Trophoblast cell (in vitro differentiated cells and primary cell): ENCODE measurements at regions not wholly inside any gene's neighbourhood (a gene's known extent, or its start where the extent isn't known, plus 50 kb on each side); places are given as distances from the start of the nearest gene placed in this dataset.

Experiments
- DNase-seq, 2 donors: peaks; one replicate each; pipeline ENCODE4 v3.0.0-alpha.2; 2016
- H2AFZ ChIP-seq: 2 replicates; pipeline ENCODE4 v1.6.1; 2013; ENCODE audit warnings: low read length, moderate library complexity, mild to moderate bottlenecking; ENCODE audit not compliant: insufficient read depth, poor library complexity
- H2AK5ac ChIP-seq: 2 replicates; pipeline ENCODE4 v1.6.1; 2013; ENCODE audit warnings: mild to moderate bottlenecking, low read length
- H2BK120ac ChIP-seq: 2 replicates; pipeline ENCODE4 v1.6.1; 2013; ENCODE audit warnings: low read length, mild to moderate bottlenecking, moderate library complexity; ENCODE audit not compliant: insufficient read depth, poor library complexity
- H2BK12ac ChIP-seq: 2 replicates; pipeline ENCODE4 v1.6.1; 2013; ENCODE audit warnings: mild to moderate bottlenecking, low read length, moderate library complexity
- H2BK5ac ChIP-seq: 2 replicates; pipeline ENCODE4 v1.6.1; 2013; ENCODE audit warnings: low read length, low read depth, moderate library complexity, mild to moderate bottlenecking; ENCODE audit not compliant: poor library complexity
- H3K14ac ChIP-seq: 2 replicates; pipeline ENCODE4 v1.6.1; 2013; ENCODE audit warnings: mild to moderate bottlenecking, low read length
- H3K18ac ChIP-seq: 2 replicates; pipeline ENCODE4 v1.6.1; 2013; ENCODE audit warnings: mild to moderate bottlenecking, low read length
- H3K23ac ChIP-seq: 2 replicates; pipeline ENCODE4 v1.6.1; 2013; ENCODE audit warnings: low read length
- H3K27ac ChIP-seq: 2 replicates; pipeline ENCODE4 v1.5.1; 2013; ENCODE audit warnings: low read depth, mild to moderate bottlenecking, inconsistent platforms, low read length, moderate library complexity
- H3K27me3 ChIP-seq: 2 replicates; pipeline ENCODE4 v1.6.1; 2013; ENCODE audit warnings: inconsistent platforms, mild to moderate bottlenecking, low read length, moderate library complexity; ENCODE audit not compliant: insufficient read depth
- H3K36me3 ChIP-seq, 2 experiments: 1 replicate in 1 of 2; 2 replicates in 1 of 2; pipeline ENCODE4 v1.6.1; 2013; ENCODE audit warnings: low read length in 2 of 2, mild to moderate bottlenecking in 2 of 2, moderate library complexity in 1 of 2; ENCODE audit not compliant: insufficient read depth in 2 of 2, control insufficient read depth in 1 of 2
- H3K4ac ChIP-seq: 2 replicates; pipeline ENCODE4 v1.6.1; 2013; ENCODE audit warnings: low read depth, mild to moderate bottlenecking, low read length, moderate library complexity
- H3K4me1 ChIP-seq, 2 experiments: 1 replicate in 1 of 2; 2 replicates in 1 of 2; pipeline ENCODE4 v1.6.1; 2013; ENCODE audit warnings: low read length in 2 of 2, mild to moderate bottlenecking in 2 of 2, moderate library complexity in 1 of 2; ENCODE audit not compliant: insufficient read depth in 2 of 2, control insufficient read depth in 1 of 2
- H3K4me2 ChIP-seq: 2 replicates; pipeline ENCODE4 v1.6.1; 2013; ENCODE audit warnings: inconsistent platforms, mild to moderate bottlenecking, low read length, moderate library complexity
- H3K4me3 ChIP-seq: 2 replicates; pipeline ENCODE4 v1.5.1; 2013; ENCODE audit warnings: mild to moderate bottlenecking, low read depth, low read length, inconsistent platforms
- H3K79me1 ChIP-seq: one replicate; pipeline ENCODE4 v1.6.1; 2013; ENCODE audit warnings: low read length
- H3K79me2 ChIP-seq: 2 replicates; pipeline ENCODE4 v1.6.1; 2013; ENCODE audit warnings: low read length, mild to moderate bottlenecking; ENCODE audit not compliant: control insufficient read depth, insufficient read depth, poor library complexity
- H3K9ac ChIP-seq: 2 replicates; pipeline ENCODE4 v1.6.1; 2013; ENCODE audit warnings: mild to moderate bottlenecking, low read length
- H3K9me3 ChIP-seq: 2 replicates; pipeline ENCODE4 v1.6.1; 2013; ENCODE audit warnings: low read depth, mild to moderate bottlenecking, control low read depth, inconsistent platforms, low read length; ENCODE audit not compliant: insufficient read depth
- H4K12ac ChIP-seq: 2 replicates; pipeline ENCODE4 v1.6.1; 2013; ENCODE audit warnings: low read depth, mild to moderate bottlenecking, low read length, moderate library complexity
- H4K8ac ChIP-seq: 2 replicates; pipeline ENCODE4 v1.6.1; 2013; ENCODE audit warnings: low read depth, mild to moderate bottlenecking, low read length, moderate library complexity
- H4K91ac ChIP-seq: one replicate; pipeline ENCODE4 v1.6.1; 2013; ENCODE audit warnings: low read depth, mild to moderate bottlenecking, low read length, moderate library complexity
- WGBS: extraction: QIAGEN DNeasy Blood & Tissue Kit; methylation state at CpG from one replicate; pipeline ENCODE4 v1.1.7; 2013; ENCODE audit warnings: missing lambda C conversion rate; ENCODE audit not compliant: insufficient read length, insufficient coverage; ENCODE audit errors: extremely low coverage; 5-methylcytosine and 5-hydroxymethylcytosine counted together

DNA sequence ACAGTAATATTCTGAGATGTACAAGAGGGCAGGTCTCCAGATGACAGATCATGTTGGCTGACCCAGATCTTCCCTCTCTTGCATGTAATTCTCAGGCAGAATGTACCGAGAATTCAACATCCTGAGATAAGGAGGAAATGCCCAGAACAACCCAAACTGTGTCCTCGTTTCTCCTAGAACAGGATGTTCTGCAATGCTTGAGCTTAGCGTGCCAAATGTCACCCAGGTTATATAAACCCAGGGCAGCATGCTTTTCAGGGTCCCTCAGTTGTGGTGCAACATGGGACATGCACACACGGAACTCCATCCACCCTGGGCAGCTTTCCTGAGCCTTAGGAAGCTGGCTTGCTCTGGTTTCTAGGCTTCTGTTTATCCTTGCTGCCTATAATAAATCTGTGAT, 102.1 kb upstream of the CMC1 start:
- Histone ChIP-seq H2AFZ (no peak overlapping the region), H4K12ac (no peak overlapping the region), H2AK5ac (no peak overlapping the region), H3K4me1 (no peaks in the 10 kb centered on the region), H3K36me3 (no peaks in the 10 kb centered on the region), H3K4me2 (no peak overlapping the region), H3K9me3 (no peaks in the 10 kb centered on the region), H3K18ac (no peak overlapping the region), H3K9ac (no peak overlapping the region), H3K4me3 (no peak overlapping the region), H3K14ac (no peak overlapping the region), H3K79me2 (no peaks in the 10 kb centered on the region), H3K79me1 (no peaks in the 10 kb centered on the region), H4K8ac (no peak overlapping the region), H4K91ac (no peak overlapping the region), H2BK120ac (no peak overlapping the region), H2BK12ac (no peak overlapping the region), H3K27ac (no peak overlapping the region), H3K4ac (no peak overlapping the region), H3K23ac (no peak overlapping the region), H3K27me3 (no peaks in the 10 kb centered on the region), H2BK5ac (no peak overlapping the region)
- DNase-seq: no peak
- no CpG with 5 or more reads among the region's 4 CpGs for WGBS

DNA sequence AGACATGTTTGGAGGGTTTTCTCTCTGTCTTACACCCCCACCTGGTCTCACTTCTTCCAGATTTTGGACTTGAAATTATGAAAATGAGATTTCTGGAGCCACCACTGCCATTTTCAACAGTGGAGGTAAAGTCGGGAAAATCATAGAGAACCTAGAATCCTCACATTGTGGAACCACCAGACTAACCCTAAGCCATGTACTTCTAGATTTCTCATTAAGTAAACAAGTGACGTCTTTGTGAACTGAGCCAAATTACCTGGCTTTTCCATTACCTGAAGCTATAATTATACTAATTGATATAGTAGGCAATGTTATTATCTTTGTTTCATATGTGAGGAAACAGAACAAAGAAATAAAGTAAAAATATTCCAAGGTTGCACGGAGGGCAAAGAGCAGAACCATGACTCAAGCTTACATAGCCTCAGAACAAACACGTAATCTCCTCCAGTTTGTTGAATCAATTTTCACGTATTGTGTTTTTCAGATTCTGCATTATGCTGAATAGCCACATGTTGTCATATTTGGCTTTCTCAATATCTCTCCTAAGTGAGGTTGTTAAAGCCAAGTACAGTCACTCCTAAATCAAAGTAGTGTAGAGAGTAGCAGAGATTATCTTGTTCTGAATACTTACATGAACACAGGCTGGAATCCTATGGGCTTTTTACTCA, 101.3 kb upstream of the CMC1 start:
- Histone ChIP-seq H3K79me1 (no peaks in the 10 kb centered on the region), H3K27me3 (no peaks in the 10 kb centered on the region), H3K9ac (no peak overlapping the region), H2BK5ac (no peak overlapping the region), H3K4me2 (no peak overlapping the region), H3K4me3 (no peak overlapping the region), H2BK12ac (no peak overlapping the region), H3K9me3 (no peaks in the 10 kb centered on the region), H2BK120ac (no peak overlapping the region), H3K4ac (no peak overlapping the region), H4K91ac (no peak overlapping the region), H3K36me3 (no peaks in the 10 kb centered on the region), H3K79me2 (no peaks in the 10 kb centered on the region), H3K27ac (no peak overlapping the region), H2AFZ (no peak overlapping the region), H4K8ac (no peak overlapping the region), H3K18ac (no peak overlapping the region), H2AK5ac (no peak overlapping the region), H3K23ac (no peak overlapping the region), H3K14ac (no peak overlapping the region), H4K12ac (no peak overlapping the region), H3K4me1 (no peaks in the 10 kb centered on the region)
- DNase-seq: no peak
- no CpG with 5 or more reads among the region's 5 CpGs for WGBS

- Histone ChIP-seq H3K9me3 (no peaks in the 10 kb centered on the region), H3K79me2 (no peaks in the 10 kb centered on the region), H3K79me1 (no peaks in the 10 kb centered on the region), H4K91ac (no peak overlapping the region), H4K8ac (no peak overlapping the region), H3K9ac (no peak overlapping the region), H2BK120ac (no peak overlapping the region), H2BK12ac (no peak overlapping the region), H2BK5ac (no peak overlapping the region), H2AK5ac (no peak overlapping the region), H3K27ac (no peak overlapping the region), H3K4ac (no peak overlapping the region), H3K27me3 (no peaks in the 10 kb centered on the region), H3K14ac (no peak overlapping the region), H3K4me2 (no peak overlapping the region), H3K18ac (no peak overlapping the region), H3K4me1 (no peaks in the 10 kb centered on the region), H3K4me3 (no peak overlapping the region), H2AFZ (no peak overlapping the region), H4K12ac (no peak overlapping the region), H3K36me3 (no peaks in the 10 kb centered on the region), H3K23ac (no peak overlapping the region)
- DNase-seq: no peak
- no CpG with 5 or more reads among the region's 4 CpGs for WGBS
Observed at GRCh38 chr3:28140664-28141063, 100.8 kb upstream of the CMC1 start.

DNA sequence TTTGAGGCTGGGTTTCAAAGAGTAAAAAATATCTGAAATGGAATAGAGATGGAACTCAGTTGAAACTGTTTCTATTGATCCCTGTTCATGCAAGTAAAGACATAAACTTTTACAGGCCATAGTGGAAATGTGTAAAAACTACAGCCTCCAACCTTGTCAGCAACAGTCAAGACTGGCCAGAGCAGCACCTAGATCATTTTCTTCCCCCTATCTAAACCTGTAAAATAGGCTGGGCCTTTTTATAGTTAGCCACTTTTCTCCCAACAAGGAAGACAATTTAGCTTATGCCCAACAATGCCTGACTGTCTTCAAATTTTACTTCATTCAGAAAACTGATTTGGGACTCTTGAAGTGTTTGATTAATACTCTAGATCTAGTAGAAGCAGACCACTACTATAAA, 91.5 kb upstream of the CMC1 start:
- H3K18ac ChIP-seq: no peak overlapping the region

More for the DNA sequence above, 91.5 kb upstream of the CMC1 start:
- no peak overlapping the region for H3K4me2 ChIP-seq
- H3K23ac ChIP-seq: no peak overlapping the region
- no peaks in the 10 kb centered on the region for H3K79me1 ChIP-seq
- no peak overlapping the region for H2BK5ac ChIP-seq
- no peak overlapping the region for H3K27ac ChIP-seq
- no peak overlapping the region for H3K9ac ChIP-seq
- H2BK12ac ChIP-seq: no peak overlapping the region
- H3K79me2 ChIP-seq: no peaks in the 10 kb centered on the region
- H3K27me3 ChIP-seq: no peaks in the 10 kb centered on the region
- H4K8ac ChIP-seq: no peak overlapping the region
- no peaks in the 10 kb centered on the region for H3K9me3 ChIP-seq
- H4K12ac ChIP-seq: no peak overlapping the region
- H2AFZ ChIP-seq: no peak overlapping the region
- no peak overlapping the region for H3K4ac ChIP-seq
- H2AK5ac ChIP-seq: no peak overlapping the region
- no peak for DNase-seq
- no peak overlapping the region for H2BK120ac ChIP-seq
- no peak overlapping the region for H4K91ac ChIP-seq
- no peaks in the 10 kb centered on the region for H3K4me1 ChIP-seq
- H3K4me3 ChIP-seq: no peak overlapping the region
- H3K14ac ChIP-seq: no peak overlapping the region
- no peaks in the 10 kb centered on the region for H3K36me3 ChIP-seq
